ENCODE measurements at regions not wholly inside any gene's neighbourhood (a gene's known extent, or its start where the extent isn't known, plus 50 kb on each side); places are given as distances from the start of the nearest gene placed in this dataset.

GRCh38 chr19:5237939-5238480, 102.6 kb downstream of the PTPRS start:
- no peak for DNase-seq (ENCODE audit: low read depth in 2 of 3, low spot score in 2 of 3)

GRCh38 chr19:5237190-5237780, 103.3 kb downstream of the PTPRS start:
- DNase-seq (ENCODE audit: low read depth in 2 of 3, low spot score in 2 of 3): no peak

GRCh38 chr19:5235458-5236219, 105.0 kb downstream of the PTPRS start:
- no peak for DNase-seq (ENCODE audit: low read depth in 2 of 3, low spot score in 2 of 3)

GRCh38 chr19:5234412-5234811, 106.2 kb downstream of the PTPRS start:
- no peak for DNase-seq (ENCODE audit: low read depth in 2 of 3, low spot score in 2 of 3)

GRCh38 chr19:5232798-5233505, 107.7 kb downstream of the PTPRS start:
- no peak for DNase-seq (ENCODE audit: low read depth in 2 of 3, low spot score in 2 of 3)

GRCh38 chr19:5231857-5232678, 108.5 kb downstream of the PTPRS start:
- no peak for DNase-seq (ENCODE audit: low read depth in 2 of 3, low spot score in 2 of 3)

GRCh38 chr19:5230730-5231555, 109.7 kb downstream of the PTPRS start:
- no peak for DNase-seq (ENCODE audit: low read depth in 2 of 3, low spot score in 2 of 3)

- no peak for DNase-seq (ENCODE audit: low read depth in 2 of 3, low spot score in 2 of 3)
Observed at GRCh38 chr19:5229778-5230335, 110.8 kb downstream of the PTPRS start.

- no peak for DNase-seq (ENCODE audit: low read depth in 2 of 3, low spot score in 2 of 3)
Observed at GRCh38 chr19:5228932-5229777, 111.5 kb downstream of the PTPRS start.

- no peak for DNase-seq (ENCODE audit: low read depth in 2 of 3, low spot score in 2 of 3)
Observed at GRCh38 chr19:5228490-5228889, 112.1 kb downstream of the PTPRS start.

GRCh38 chr19:5225486-5226345, 114.9 kb downstream of the PTPRS start:
- no peak for DNase-seq (ENCODE audit: low read depth in 2 of 3, low spot score in 2 of 3)

- no peak for DNase-seq (ENCODE audit: low read depth in 2 of 3, low spot score in 2 of 3)
Observed at GRCh38 chr19:5224480-5224879, 116.1 kb downstream of the PTPRS start.

GRCh38 chr19:5222821-5223321, 117.7 kb downstream of the PTPRS start:
- DNase-seq (ENCODE audit: low read depth in 2 of 3, low spot score in 2 of 3): no peak

- no peak for DNase-seq (ENCODE audit: low read depth in 2 of 3, low spot score in 2 of 3)
Observed at GRCh38 chr19:5222178-5222577, 118.4 kb downstream of the PTPRS start.

- DNase-seq (ENCODE audit: low read depth in 2 of 3, low spot score in 2 of 3): no peak
Observed at GRCh38 chr19:5220866-5221265, 119.7 kb downstream of the PTPRS start.

GRCh38 chr19:5220361-5220760, 120.3 kb downstream of the PTPRS start:
- DNase-seq (ENCODE audit: low read depth in 2 of 3, low spot score in 2 of 3): no peak

GRCh38 chr19:5219551-5220304, 120.9 kb downstream of the PTPRS start:
- DNase-seq (ENCODE audit: low read depth in 2 of 3, low spot score in 2 of 3): no peak

All from activated CD8-positive, alpha-beta memory T cell treated with anti-CD3 and anti-CD28 coated beads for 48 hours (primary cell).